IMR-90 (cell line): ENCODE measurements at regions not wholly inside any gene's neighbourhood (a gene's known extent, or its start where the extent isn't known, plus 50 kb on each side); places are given as distances from the start of the nearest gene placed in this dataset.

Experiments
- ATAC-seq: fragments of 200-7000 bp; cut with Tn5 transposase; 2 replicates; pipeline ENCODE4 v1.9.1; 2020; ENCODE audit warnings: low read depth, mild to moderate bottlenecking, moderate library complexity
- BruUV-seq: library from RNA; stranded (reverse); fragments of 400-500 nt; replicated peaks from 2 replicates; lab custom pipeline; 2021; lab: Mats Ljungman, UMichigan
- CTCF ChIA-PET: fragments of 300-600 bp; formaldehyde crosslinking; extraction: SDS; loops from one replicate; lab custom pipeline; 2021; ENCODE audit warnings: antibody characterized with exemption; lab: Yijun Ruan, JAX
- POLR2A ChIA-PET: fragments of 300-600 bp; sonication (Branson Sonifier 250); formaldehyde crosslinking; loops from one replicate; lab custom pipeline; 2022; ENCODE audit warnings: antibody characterized with exemption; ENCODE audit not compliant: unreplicated experiment; lab: Charles Lee
- DNase-seq: peaks from one replicate; pipeline ENCODE4 v3.0.0; 2013
- H2AFZ ChIP-seq: replicated peaks from 2 replicates; pipeline ENCODE3; 2013; ENCODE audit warnings: low read length, mild to moderate bottlenecking; ENCODE audit not compliant: poor library complexity
- H2AK5ac ChIP-seq: 2 replicates; pipeline ENCODE4 v1.6.1; 2013; ENCODE audit warnings: low read depth, low read length, inconsistent platforms
- H2AK9ac ChIP-seq: replicated peaks from 2 replicates; pipeline ENCODE3; 2013; ENCODE audit warnings: mild to moderate bottlenecking, low read depth, low read length, moderate library complexity; ENCODE audit not compliant: poor library complexity
- H2BK120ac ChIP-seq: 2 replicates; pipeline ENCODE4 v1.6.1; 2013; ENCODE audit warnings: low read depth, low read length, inconsistent platforms
- H2BK15ac ChIP-seq: 3 replicates; pipeline ENCODE4 v1.6.1; 2013; ENCODE audit warnings: low read depth, low read length, inconsistent platforms
- H2BK20ac ChIP-seq: 2 replicates; pipeline ENCODE4 v1.6.1; 2013; ENCODE audit warnings: low read depth, mild to moderate bottlenecking, inconsistent platforms, low read length, moderate library complexity
- H2BK5ac ChIP-seq: 2 replicates; pipeline ENCODE4 v1.6.1; 2013; ENCODE audit warnings: mild to moderate bottlenecking, low read depth, low read length, inconsistent platforms; ENCODE audit not compliant: poor library complexity, severe bottlenecking
- H3K14ac ChIP-seq: replicated peaks from 2 replicates; pipeline ENCODE4 v1.6.1; 2013; ENCODE audit warnings: low read depth, low read length, inconsistent platforms
- H3K18ac ChIP-seq: 2 replicates; pipeline ENCODE4 v1.6.1; 2013; ENCODE audit warnings: low read depth, low read length, control low read depth
- H3K23ac ChIP-seq: 2 replicates; pipeline ENCODE4 v1.6.1; 2013; ENCODE audit warnings: low read depth, low read length, inconsistent platforms
- H3K27ac ChIP-seq: 2 replicates; pipeline ENCODE4 v1.5.1; 2013; ENCODE audit warnings: mild to moderate bottlenecking, control low read depth, low read length; ENCODE audit not compliant: insufficient read depth
- H3K27me3 ChIP-seq: 2 replicates; pipeline ENCODE4 v1.6.1; 2013; ENCODE audit warnings: low read length; ENCODE audit not compliant: control insufficient read depth, insufficient read depth
- H3K36me3 ChIP-seq: 2 replicates; pipeline ENCODE4 v1.6.1; 2013; ENCODE audit warnings: low read length, mixed read lengths; ENCODE audit not compliant: control insufficient read depth, insufficient read depth
- H3K4ac ChIP-seq: 2 replicates; pipeline ENCODE4 v1.6.1; 2013; ENCODE audit warnings: low read depth, low read length, inconsistent platforms
- H3K4me1 ChIP-seq: 2 replicates; pipeline ENCODE4 v1.6.1; 2013; ENCODE audit warnings: low read length, mixed read lengths; ENCODE audit not compliant: control insufficient read depth, insufficient read depth
- H3K4me2 ChIP-seq: 2 replicates; pipeline ENCODE4 v1.6.1; 2013; ENCODE audit warnings: low read depth, mild to moderate bottlenecking, control low read depth, low read length, moderate library complexity
- H3K4me3 ChIP-seq: 2 replicates; pipeline ENCODE4 v1.5.1; 2013; ENCODE audit warnings: low read depth, mild to moderate bottlenecking, control low read depth, low read length, moderate library complexity; ENCODE audit not compliant: insufficient read depth
- H3K56ac ChIP-seq: 2 replicates; pipeline ENCODE4 v1.6.1; 2013; ENCODE audit warnings: low read length, inconsistent platforms; ENCODE audit not compliant: insufficient read depth; ENCODE audit errors: extremely low read depth
- H3K79me1 ChIP-seq, 2 experiments: 2 replicates each; pipeline ENCODE4 v1.6.1; 2013; ENCODE audit warnings: low read length in 2 of 2, inconsistent platforms in 1 of 2, low read depth in 1 of 2
- H3K9ac ChIP-seq: 2 replicates; pipeline ENCODE4 v1.6.1; 2013; ENCODE audit warnings: low read depth, low read length, control low read depth
- H3K9me1 ChIP-seq: 2 replicates; pipeline ENCODE4 v1.6.1; 2013; ENCODE audit warnings: low read length, inconsistent platforms; ENCODE audit not compliant: insufficient read depth
- H3K9me3 ChIP-seq: 2 replicates; pipeline ENCODE4 v1.6.1; 2013; ENCODE audit warnings: low read length; ENCODE audit not compliant: control insufficient read depth, insufficient read depth
- H4K20me1 ChIP-seq: 2 replicates; pipeline ENCODE4 v1.6.1; 2013; ENCODE audit warnings: low read length, inconsistent platforms; ENCODE audit not compliant: insufficient read depth
- H4K5ac ChIP-seq: 2 replicates; pipeline ENCODE4 v1.6.1; 2013; ENCODE audit warnings: mild to moderate bottlenecking, low read depth, low read length, control low read depth
- H4K8ac ChIP-seq, 2 experiments: 2 replicates each; pipeline ENCODE4 v1.6.1; 2013; ENCODE audit warnings: low read depth in 2 of 2, low read length in 2 of 2, control low read depth in 1 of 2, inconsistent platforms in 1 of 2
- H4K91ac ChIP-seq: 2 replicates; pipeline ENCODE4 v1.6.1; 2013; ENCODE audit warnings: low read depth, low read length, inconsistent platforms; ENCODE audit not compliant: insufficient read depth
- BHLHE40 ChIP-seq: fragments of 150-350 bp; IDR thresholded peaks from 2 replicates; pipeline ENCODE4 v1.6.1; 2016; ENCODE audit warnings: mild to moderate bottlenecking, low read depth, low read length
- CEBPB ChIP-seq: IDR thresholded peaks from 2 replicates; pipeline ENCODE4 v1.6.1; 2012; ENCODE audit warnings: low read depth, low read length, improper control_type of control experiment
- CHD1 ChIP-seq: IDR thresholded peaks from 2 replicates; pipeline ENCODE4 v1.6.1; 2012; ENCODE audit warnings: low read depth, low read length, improper control_type of control experiment
- MXI1 ChIP-seq: IDR thresholded peaks from 2 replicates; pipeline ENCODE4 v1.6.1; 2012; ENCODE audit warnings: low read depth, mild to moderate bottlenecking, low read length, moderate library complexity, borderline replicate concordance
- NFE2L2 ChIP-seq: fragments of 150-350 bp; IDR thresholded peaks from 2 replicates; pipeline ENCODE4 v1.6.1; 2016; ENCODE audit warnings: low read depth, mild to moderate bottlenecking, low read length
- POLR2A ChIP-seq: IDR thresholded peaks from 2 replicates; pipeline ENCODE4 v1.6.1; 2012; ENCODE audit warnings: mild to moderate bottlenecking, low read depth, low read length
- RCOR1 ChIP-seq: IDR thresholded peaks from 2 replicates; pipeline ENCODE4 v1.6.1; 2012; ENCODE audit warnings: mild to moderate bottlenecking, low read length, improper control_type of control experiment; ENCODE audit not compliant: insufficient replicate concordance
- RFX5 ChIP-seq: IDR thresholded peaks from 2 replicates; pipeline ENCODE4 v1.8.0; 2012; ENCODE audit warnings: low read depth, mild to moderate bottlenecking, low read length, moderate library complexity
- SMC3 ChIP-seq: fragments of 150-350 bp; IDR thresholded peaks from 2 replicates; pipeline ENCODE4 v1.6.1; 2016; ENCODE audit warnings: low read depth, mild to moderate bottlenecking, antibody characterized with exemption, low read length, moderate library complexity
- dilution Hi-C: fragments of 300-500 bp; cut with HindIII; formaldehyde crosslinking; loops from one replicate; pipeline ENCODE4 v1.14.3; 2018; ENCODE audit warnings: low sequenced_read_pairs; ENCODE audit not compliant: unreplicated experiment
- in situ Hi-C: fragments of 300-500 bp; cut with MboI; formaldehyde crosslinking; loops from 3 replicates; pipeline ENCODE4 v1.14.3; 2019; ENCODE audit warnings: low sequenced_read_pairs, inconsistent platforms, mixed read lengths
- intact Hi-C: fragments of 100-400 bp; cut with micrococcal nuclease; formaldehyde crosslinking; loops from 2 replicates; pipeline ENCODE4 v1.10.0; 2022
- TF ChIP-seq, protein P1 (sequence below): conservative IDR thresholded peaks from 2 replicates; pipeline ENCODE4 v1.5.1; 2012; ENCODE audit warnings: mild to moderate bottlenecking, low read depth, low read length, improper control_type of control experiment
- TF ChIP-seq, protein P2 (sequence below): fragments of 150-350 bp; IDR thresholded peaks from 2 replicates; pipeline ENCODE4 v1.6.1; 2016; ENCODE audit warnings: low read depth, mild to moderate bottlenecking, low read length, moderate library complexity, borderline replicate concordance

DNA sequence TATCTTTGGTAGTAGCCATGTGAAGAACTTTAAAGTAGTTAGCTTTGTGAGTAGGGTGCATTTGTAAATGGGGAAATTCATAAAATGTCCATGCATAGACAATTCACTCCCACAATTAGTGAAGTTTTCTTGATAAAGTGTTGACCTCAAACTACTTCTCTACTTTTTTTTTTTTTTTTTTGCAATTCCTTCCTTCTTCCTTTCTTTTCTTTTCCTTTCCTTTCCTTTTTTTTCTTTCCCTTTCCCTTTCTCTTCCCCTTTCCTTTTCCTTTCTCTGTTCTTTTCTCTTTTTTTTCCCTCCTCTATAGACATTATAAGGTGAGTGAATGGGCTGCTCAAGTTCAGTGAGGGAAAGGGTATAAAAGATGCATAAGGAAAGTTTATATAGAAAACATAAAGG lies 184.2 kb downstream of the PTEN start:
- Histone ChIP-seq H3K9me3 (no peaks in the 10 kb centered on the region), H2AK5ac (no peak overlapping the region), H2BK20ac (no peak overlapping the region), H3K14ac (no peak overlapping the region), H2BK5ac (no peak overlapping the region), H2AK9ac (no peak overlapping the region), H4K8ac (no peak overlapping the region), H3K27ac (no peak overlapping the region), H2BK15ac (no peak overlapping the region), H3K56ac (no peak overlapping the region), H3K18ac (no peak overlapping the region), H4K91ac (no peak overlapping the region), H3K4me1 (peaks cover 6% of the 10 kb centered on the region), H3K27me3 (no peaks in the 10 kb centered on the region), H2AFZ (no peak overlapping the region), H4K20me1 (no peaks in the 10 kb centered on the region), H3K9me1 (peaks cover 6% of the 10 kb centered on the region; the same call in 1 of the 2 replicates), H2BK120ac (no peak overlapping the region), H3K4me3 (no peak overlapping the region), H3K23ac (no peak overlapping the region), H3K9ac (no peak overlapping the region), H3K4me2 (no peak overlapping the region), H3K4ac (no peak overlapping the region), H4K5ac (no peak overlapping the region), H3K36me3 (no peaks in the 10 kb centered on the region), H3K79me1 (no peaks in the 10 kb centered on the region)
- no peak for ATAC-seq
- CTCF ChIA-PET = no interaction called here
- in situ Hi-C loops = no loop called here
- intact Hi-C loops = no loop called here
- no peak for DNase-seq
- POLR2A ChIA-PET = no interaction called here
- no TSS peak for BruUV-seq
- dilution Hi-C loops = no loop called here
- TF ChIP-seq CHD1 (no peak), BHLHE40 (no peak), NFE2L2 (no peak), SMC3 (no peak), CEBPB (no peak), RCOR1 (no peak), POLR2A (no peak), MXI1 (no peak), RFX5 (no peak)
- TF ChIP-seq, protein P1, sequence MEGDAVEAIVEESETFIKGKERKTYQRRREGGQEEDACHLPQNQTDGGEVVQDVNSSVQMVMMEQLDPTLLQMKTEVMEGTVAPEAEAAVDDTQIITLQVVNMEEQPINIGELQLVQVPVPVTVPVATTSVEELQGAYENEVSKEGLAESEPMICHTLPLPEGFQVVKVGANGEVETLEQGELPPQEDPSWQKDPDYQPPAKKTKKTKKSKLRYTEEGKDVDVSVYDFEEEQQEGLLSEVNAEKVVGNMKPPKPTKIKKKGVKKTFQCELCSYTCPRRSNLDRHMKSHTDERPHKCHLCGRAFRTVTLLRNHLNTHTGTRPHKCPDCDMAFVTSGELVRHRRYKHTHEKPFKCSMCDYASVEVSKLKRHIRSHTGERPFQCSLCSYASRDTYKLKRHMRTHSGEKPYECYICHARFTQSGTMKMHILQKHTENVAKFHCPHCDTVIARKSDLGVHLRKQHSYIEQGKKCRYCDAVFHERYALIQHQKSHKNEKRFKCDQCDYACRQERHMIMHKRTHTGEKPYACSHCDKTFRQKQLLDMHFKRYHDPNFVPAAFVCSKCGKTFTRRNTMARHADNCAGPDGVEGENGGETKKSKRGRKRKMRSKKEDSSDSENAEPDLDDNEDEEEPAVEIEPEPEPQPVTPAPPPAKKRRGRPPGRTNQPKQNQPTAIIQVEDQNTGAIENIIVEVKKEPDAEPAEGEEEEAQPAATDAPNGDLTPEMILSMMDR = no peak
- TF ChIP-seq, protein P2, sequence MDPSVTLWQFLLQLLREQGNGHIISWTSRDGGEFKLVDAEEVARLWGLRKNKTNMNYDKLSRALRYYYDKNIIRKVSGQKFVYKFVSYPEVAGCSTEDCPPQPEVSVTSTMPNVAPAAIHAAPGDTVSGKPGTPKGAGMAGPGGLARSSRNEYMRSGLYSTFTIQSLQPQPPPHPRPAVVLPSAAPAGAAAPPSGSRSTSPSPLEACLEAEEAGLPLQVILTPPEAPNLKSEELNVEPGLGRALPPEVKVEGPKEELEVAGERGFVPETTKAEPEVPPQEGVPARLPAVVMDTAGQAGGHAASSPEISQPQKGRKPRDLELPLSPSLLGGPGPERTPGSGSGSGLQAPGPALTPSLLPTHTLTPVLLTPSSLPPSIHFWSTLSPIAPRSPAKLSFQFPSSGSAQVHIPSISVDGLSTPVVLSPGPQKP = no peak
